ENCODE measurements at regions not wholly inside any gene's neighbourhood (a gene's known extent, or its start where the extent isn't known, plus 50 kb on each side); places are given as distances from the start of the nearest gene placed in this dataset.

GRCh38 chr12:43241986-43242385, 310.0 kb downstream of the ADAMTS20 start:
- no peak for TF ChIP-seq CTCF (IDR thresholded peaks at IDR 0.05 in 2 of 3, conservative IDR thresholded peaks at IDR 0.05 in 1 of 3; ENCODE audit: control insufficient read depth in 2 of 3, extremely low read depth in 1 of 3, insufficient read depth in 1 of 3, low read depth in 3 of 3, low read length in 3 of 3)
- TF ChIP-seq E4F1 (IDR thresholded peaks at IDR 0.05; ENCODE audit: borderline replicate concordance, partially characterized antibody), result no peak
- TF ChIP-seq RBBP5 (conservative IDR thresholded peaks at IDR 0.05), result no peak
- TF ChIP-seq HDGF (IDR thresholded peaks at IDR 0.05), result no peak
- no peak for TF ChIP-seq EZH2 (IDR thresholded peaks at IDR 0.05; ENCODE audit: borderline replicate concordance, control insufficient read depth, low read depth, low read length)

Measured in GM12878 (cell line).